ENCODE measurements at regions not wholly inside any gene's neighbourhood (a gene's known extent, or its start where the extent isn't known, plus 50 kb on each side); places are given as distances from the start of the nearest gene placed in this dataset.

- no peaks in the 10 kb centered on the region for H3K27me3 ChIP-seq
- WGBS, 2 donors (ENCODE audit: low coverage in 1 of 2): 71 to 88% methylated on average over 4 of the region's 4 CpGs
- in situ Hi-C loops (cut with MboI; ENCODE audit: low pct_ligation_motif_present in 1 of 4, low pct_unique_long_range_greater_than_20kb in 1 of 4, low sequenced_read_pairs in 3 of 4): no loop called here
- no peak overlapping the region for H3K27ac ChIP-seq
- DNase-seq: no peak
- no peak overlapping the region for H3K4me3 ChIP-seq
- H3K9me3 ChIP-seq: peaks cover 0 to 4% of the 10 kb centered on the region in 2 donors
- intact Hi-C loops (cut with DNase I; ENCODE audit: low total_unique reads): no loop called here
- H3K36me3 ChIP-seq: peaks cover 0 to 5% (median 0%) of the 10 kb centered on the region in 4 donors
- no peaks in the 10 kb centered on the region for H3K4me1 ChIP-seq
- TF ChIP-seq POLR2A (IDR thresholded peaks at IDR 0.05) (no peak), POLR2AphosphoS5 (IDR thresholded peaks at IDR 0.05) (no peak), EP300 (IDR thresholded peaks at IDR 0.05; ENCODE audit: low read depth) (no peak)
- TF ChIP-seq, protein P1, sequence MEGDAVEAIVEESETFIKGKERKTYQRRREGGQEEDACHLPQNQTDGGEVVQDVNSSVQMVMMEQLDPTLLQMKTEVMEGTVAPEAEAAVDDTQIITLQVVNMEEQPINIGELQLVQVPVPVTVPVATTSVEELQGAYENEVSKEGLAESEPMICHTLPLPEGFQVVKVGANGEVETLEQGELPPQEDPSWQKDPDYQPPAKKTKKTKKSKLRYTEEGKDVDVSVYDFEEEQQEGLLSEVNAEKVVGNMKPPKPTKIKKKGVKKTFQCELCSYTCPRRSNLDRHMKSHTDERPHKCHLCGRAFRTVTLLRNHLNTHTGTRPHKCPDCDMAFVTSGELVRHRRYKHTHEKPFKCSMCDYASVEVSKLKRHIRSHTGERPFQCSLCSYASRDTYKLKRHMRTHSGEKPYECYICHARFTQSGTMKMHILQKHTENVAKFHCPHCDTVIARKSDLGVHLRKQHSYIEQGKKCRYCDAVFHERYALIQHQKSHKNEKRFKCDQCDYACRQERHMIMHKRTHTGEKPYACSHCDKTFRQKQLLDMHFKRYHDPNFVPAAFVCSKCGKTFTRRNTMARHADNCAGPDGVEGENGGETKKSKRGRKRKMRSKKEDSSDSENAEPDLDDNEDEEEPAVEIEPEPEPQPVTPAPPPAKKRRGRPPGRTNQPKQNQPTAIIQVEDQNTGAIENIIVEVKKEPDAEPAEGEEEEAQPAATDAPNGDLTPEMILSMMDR (IDR thresholded peaks at IDR 0.05): no peak
Measured at GRCh38 chr2:64386676-64387075, 67.3 kb upstream of the LGALSL start.

GRCh38 chr2:64390586-64390985 lies 63.4 kb upstream of the LGALSL start:
- Histone ChIP-seq H3K36me3 (peaks cover 0 to 5% (median 0%) of the 10 kb centered on the region in 4 donors), H3K27me3 (no peaks in the 10 kb centered on the region), H3K4me3 (no peak overlapping the region), H3K27ac (no peak overlapping the region), H3K4me1 (no peaks in the 10 kb centered on the region), H3K9me3 (peaks cover 0 to 4% of the 10 kb centered on the region in 2 donors)
- intact Hi-C loops (cut with DNase I; ENCODE audit: low total_unique reads): no loop called here
- in situ Hi-C loops (cut with MboI; ENCODE audit: low pct_ligation_motif_present in 1 of 4, low pct_unique_long_range_greater_than_20kb in 1 of 4, low sequenced_read_pairs in 3 of 4): no loop called here
- TF ChIP-seq, protein P1 (IDR thresholded peaks at IDR 0.05): no peak
- TF ChIP-seq POLR2A (IDR thresholded peaks at IDR 0.05): no peak
- TF ChIP-seq POLR2AphosphoS5 (IDR thresholded peaks at IDR 0.05): no peak
- no peak for TF ChIP-seq EP300 (IDR thresholded peaks at IDR 0.05; ENCODE audit: low read depth)
- DNase-seq: no peak

DNA sequence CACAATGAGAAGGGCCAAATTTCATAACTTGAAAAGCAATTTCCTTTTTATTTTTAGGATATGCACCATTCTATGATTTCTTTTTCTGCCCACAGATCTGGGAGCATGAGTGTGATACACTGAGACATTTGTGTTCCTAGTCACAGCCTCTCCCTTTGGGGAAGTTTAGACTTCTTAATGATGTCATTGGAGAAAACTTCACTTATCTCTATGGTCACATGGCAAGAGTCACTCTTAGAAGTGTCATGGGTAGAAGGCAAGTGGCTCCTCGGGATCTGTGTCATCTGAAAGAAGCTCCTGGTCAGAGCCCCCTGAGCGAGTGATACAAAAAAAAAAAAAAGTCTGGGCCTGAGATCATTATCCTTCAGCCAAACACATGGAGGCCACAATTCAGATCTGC lies 62.5 kb upstream of the LGALSL start:
- peaks cover 0 to 4% of the 10 kb centered on the region in 2 donors for H3K9me3 ChIP-seq
- DNase-seq: no peak
- no peak for TF ChIP-seq POLR2A (IDR thresholded peaks at IDR 0.05)
- intact Hi-C loops (cut with DNase I; ENCODE audit: low total_unique reads) (no loop called here), in situ Hi-C loops (cut with MboI; ENCODE audit: low pct_ligation_motif_present in 1 of 4, low pct_unique_long_range_greater_than_20kb in 1 of 4, low sequenced_read_pairs in 3 of 4) (no loop called here)
- no peaks in the 10 kb centered on the region for H3K27me3 ChIP-seq
- peaks cover 0 to 5% (median 0%) of the 10 kb centered on the region in 4 donors for H3K36me3 ChIP-seq
- H3K4me3 ChIP-seq: no peak overlapping the region
- no peaks in the 10 kb centered on the region for H3K4me1 ChIP-seq
- WGBS, 2 donors (ENCODE audit: low coverage in 1 of 2): 75 to 100% methylated on average over 2 of the region's 2 CpGs
- no peak overlapping the region for H3K27ac ChIP-seq

GRCh38 chr2:64391940-64392339 lies 62.0 kb upstream of the LGALSL start:
- no peak for DNase-seq
- intact Hi-C loops (cut with DNase I; ENCODE audit: low total_unique reads): no loop called here
- H3K4me3 ChIP-seq: no peak overlapping the region
- in situ Hi-C loops (cut with MboI; ENCODE audit: low pct_ligation_motif_present in 1 of 4, low pct_unique_long_range_greater_than_20kb in 1 of 4, low sequenced_read_pairs in 3 of 4): no loop called here
- H3K9me3 ChIP-seq: peaks cover 0 to 4% of the 10 kb centered on the region in 2 donors
- no peaks in the 10 kb centered on the region for H3K4me1 ChIP-seq
- H3K27me3 ChIP-seq: no peaks in the 10 kb centered on the region
- H3K36me3 ChIP-seq: peaks cover 0 to 5% (median 0%) of the 10 kb centered on the region in 4 donors
- TF ChIP-seq POLR2AphosphoS5 (IDR thresholded peaks at IDR 0.05): no peak
- TF ChIP-seq, protein P1 (IDR thresholded peaks at IDR 0.05): no peak
- TF ChIP-seq POLR2A (IDR thresholded peaks at IDR 0.05): no peak
- no peak for TF ChIP-seq EP300 (IDR thresholded peaks at IDR 0.05; ENCODE audit: low read depth)
- no peak overlapping the region for H3K27ac ChIP-seq
- 72% methylated on average over 1 of the region's 1 CpG; no CpG with 5 or more reads in 1 of the 2 donors for WGBS, 2 donors (ENCODE audit: low coverage in 1 of 2)

- Histone ChIP-seq H3K27ac (no peak overlapping the region), H3K4me3 (no peak overlapping the region), H3K9me3 (peaks cover 0 to 4% of the 10 kb centered on the region in 2 donors), H3K27me3 (no peaks in the 10 kb centered on the region), H3K4me1 (no peaks in the 10 kb centered on the region), H3K36me3 (peaks cover 0 to 5% (median 0%) of the 10 kb centered on the region in 4 donors)
- in situ Hi-C loops (cut with MboI; ENCODE audit: low pct_ligation_motif_present in 1 of 4, low pct_unique_long_range_greater_than_20kb in 1 of 4, low sequenced_read_pairs in 3 of 4) (no loop called here), intact Hi-C loops (cut with DNase I; ENCODE audit: low total_unique reads) (no loop called here)
- no peak for DNase-seq
- whole genome bisulfite sequencing, 2 donors (ENCODE audit: low coverage in 1 of 2): 100% methylated on average over 1 of the region's 2 CpGs; no CpG with 5 or more reads in 1 of the 2 donors
- TF ChIP-seq EP300 (IDR thresholded peaks at IDR 0.05; ENCODE audit: low read depth): no peak
- TF ChIP-seq, protein P1 (IDR thresholded peaks at IDR 0.05): no peak
- TF ChIP-seq POLR2A (IDR thresholded peaks at IDR 0.05): no peak
- no peak for TF ChIP-seq POLR2AphosphoS5 (IDR thresholded peaks at IDR 0.05)
Measured at GRCh38 chr2:64392529-64392928, 61.4 kb upstream of the LGALSL start.
